ENCODE measurements at regions not wholly inside any gene's neighbourhood (a gene's known extent, or its start where the extent isn't known, plus 50 kb on each side); places are given as distances from the start of the nearest gene placed in this dataset.

DNA sequence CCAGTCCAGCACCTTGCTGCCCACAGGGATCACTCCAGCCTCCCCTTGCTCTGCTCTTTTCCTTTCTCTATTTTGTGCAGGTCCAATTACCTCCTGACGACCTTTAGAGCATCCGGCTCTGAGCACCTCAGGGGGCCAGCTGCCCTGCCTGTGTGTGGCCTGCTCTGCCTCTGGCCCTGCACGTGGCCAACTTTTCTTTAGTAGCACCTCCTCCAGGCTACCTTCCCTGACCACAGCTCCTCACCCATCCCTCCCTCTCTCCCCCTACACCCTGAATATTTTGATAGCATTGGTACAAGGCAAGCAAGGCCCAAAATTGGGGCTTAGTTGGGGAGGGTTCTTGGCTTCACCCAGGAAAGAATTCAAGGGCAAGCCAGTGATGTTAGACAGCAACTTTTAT, 66.9 kb upstream of the PRR20G start:
- no peaks in the 10 kb centered on the region for H3K4me1 ChIP-seq
- no peaks in the 10 kb centered on the region for H3K27me3 ChIP-seq
- intact Hi-C loops (cut with DNase I): no loop called here
- H3K27ac ChIP-seq: no peak overlapping the region
- H3K9me3 ChIP-seq: peaks cover 0 to 7% of the 10 kb centered on the region in 2 donors
- no peak for DNase-seq (ENCODE audit: low spot score in 2 of 2)
- no peaks in the 10 kb centered on the region for H3K36me3 ChIP-seq
- TF ChIP-seq CTCF (IDR thresholded peaks at IDR 0.05): no peak
- no peak overlapping the region for H3K4me3 ChIP-seq

DNA sequence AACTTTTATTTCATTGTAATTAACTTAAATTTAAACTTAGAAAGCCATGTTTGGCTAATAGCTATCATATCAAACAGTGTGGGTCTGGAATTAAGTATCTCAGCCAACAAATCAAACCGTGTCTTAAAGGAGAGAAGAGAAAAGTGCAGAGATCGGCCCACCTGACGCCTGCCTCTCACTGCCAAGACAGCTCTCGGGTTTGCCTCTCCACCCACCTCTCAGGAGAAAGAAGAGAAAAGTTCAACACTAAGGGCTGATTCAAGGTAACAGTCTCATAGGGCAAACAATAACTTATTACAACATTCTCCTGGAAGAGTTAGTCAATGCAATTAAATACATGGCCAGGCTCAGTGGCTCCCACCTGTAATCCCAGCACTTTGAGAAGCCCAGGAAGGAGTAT, 64.8 kb upstream of the PRR20G start:
- Histone ChIP-seq H3K4me1 (no peaks in the 10 kb centered on the region), H3K27ac (no peak overlapping the region), H3K36me3 (no peaks in the 10 kb centered on the region), H3K9me3 (peaks cover 0 to 7% of the 10 kb centered on the region in 2 donors), H3K27me3 (no peaks in the 10 kb centered on the region), H3K4me3 (no peak overlapping the region)
- intact Hi-C loops (cut with DNase I): no loop called here
- TF ChIP-seq CTCF (IDR thresholded peaks at IDR 0.05): no peak
- DNase-seq (ENCODE audit: low spot score in 2 of 2): no peak

- TF ChIP-seq CTCF (IDR thresholded peaks at IDR 0.05): no peak
- no peak for DNase-seq (ENCODE audit: low spot score in 2 of 2)
- Histone ChIP-seq H3K27me3 (no peaks in the 10 kb centered on the region), H3K4me1 (no peaks in the 10 kb centered on the region), H3K27ac (no peak overlapping the region), H3K9me3 (peaks cover 0 to 6% of the 10 kb centered on the region in 2 donors), H3K4me3 (no peak overlapping the region), H3K36me3 (no peaks in the 10 kb centered on the region)
- intact Hi-C loops (cut with DNase I): no loop called here
These were observed 64.0 kb upstream of the PRR20G start for GRCh38 chr3:127351775-127352350.

GRCh38 chr3:127351321-127351720, 63.5 kb upstream of the PRR20G start:
- no peak for DNase-seq (ENCODE audit: low spot score in 2 of 2)

GRCh38 chr3:127350172-127351050, 62.6 kb upstream of the PRR20G start:
- Histone ChIP-seq H3K9me3 (no peaks in the 10 kb centered on the region), H3K27ac (no peak overlapping the region), H3K27me3 (no peaks in the 10 kb centered on the region), H3K4me3 (no peak overlapping the region), H3K4me1 (no peaks in the 10 kb centered on the region), H3K36me3 (no peaks in the 10 kb centered on the region)
- no peak for TF ChIP-seq CTCF (IDR thresholded peaks at IDR 0.05)
- no peak for DNase-seq (ENCODE audit: low spot score in 2 of 2)
- intact Hi-C loops (cut with DNase I): no loop called here

More at GRCh38 chr3:127351321-127351720, 63.5 kb upstream of the PRR20G start:
- H3K9me3 ChIP-seq: peaks cover 0 to under 1% of the 10 kb centered on the region in 2 donors
- no peak for TF ChIP-seq CTCF (IDR thresholded peaks at IDR 0.05)
- H3K4me1 ChIP-seq: no peaks in the 10 kb centered on the region
- no peaks in the 10 kb centered on the region for H3K36me3 ChIP-seq
- no peak overlapping the region for H3K27ac ChIP-seq
- no peak overlapping the region for H3K4me3 ChIP-seq
- intact Hi-C loops (cut with DNase I): no loop called here
- H3K27me3 ChIP-seq: no peaks in the 10 kb centered on the region

All from ascending aorta (tissue), 2 donors.